Stomach (tissue), 8 donors: ENCODE measurements at regions not wholly inside any gene's neighbourhood (a gene's known extent, or its start where the extent isn't known, plus 50 kb on each side); places are given as distances from the start of the nearest gene placed in this dataset.

ENCODE experiments used
- DNase-seq, 2 donors: peaks; one replicate each; pipeline versions ENCODE4 v3.0.0 to v3.0.0-alpha.2; 2013 to 2019
- H3K27ac ChIP-seq, 5 donors: fragments of 200-600 bp in 4 of 5; sonication (generic) in 4 of 5; one replicate each; pipeline ENCODE4 v1.5.1; 2013 to 2019; ENCODE audit warnings: mild to moderate bottlenecking in 1 of 5, moderate library complexity in 1 of 5
- H3K27me3 ChIP-seq, 3 donors: fragments of 200-600 bp; sonication (generic); one replicate each; pipeline ENCODE4 v1.5.1; 2017 to 2019; ENCODE audit warnings: mixed run types in 1 of 3
- H3K36me3 ChIP-seq, 4 donors: fragments of 200-600 bp; sonication (generic); 1 replicate in 3 of 4; 2 replicates in 1 of 4; pipeline ENCODE4 v1.5.1; 2016 to 2019
- H3K4me1 ChIP-seq, 4 donors: fragments of 200-600 bp; sonication (generic); one replicate each; pipeline ENCODE4 v1.5.1; 2016 to 2019
- H3K4me3 ChIP-seq, 4 donors: fragments of 200-600 bp; sonication (generic) in 3 of 4; one replicate each; pipeline ENCODE4 v1.5.1; 2016 to 2019; ENCODE audit warnings: mild to moderate bottlenecking in 1 of 4
- H3K9me3 ChIP-seq, 4 donors: fragments of 200-600 bp; sonication (generic); one replicate each; pipeline ENCODE4 v1.5.1; 2016 to 2019
- CTCF ChIP-seq, 7 experiments: fragments of 450-650 bp in 4 of 7; fragments of 200-600 bp in 3 of 7; sonication (generic) in 3 of 7; IDR thresholded peaks; one replicate each; pipeline ENCODE4 v1.5.1; 2016 to 2019; ENCODE audit warnings: antibody characterized with exemption in 7 of 7, control low read depth in 2 of 7, mild to moderate bottlenecking in 1 of 7
- EP300 ChIP-seq: sonication (generic); formaldehyde crosslinking; IDR thresholded peaks from one replicate; pipeline ENCODE4 v1.6.1; 2017; ENCODE audit warnings: antibody characterized with exemption
- POLR2A ChIP-seq, 4 donors: fragments of 450-650 bp; IDR thresholded peaks; one replicate each; pipeline ENCODE4 v1.6.1; 2016; ENCODE audit warnings: antibody characterized with exemption in 4 of 4, control low read depth in 2 of 4, mild to moderate bottlenecking in 1 of 4, moderate library complexity in 1 of 4
- POLR2AphosphoS5 ChIP-seq, 3 donors: sonication (generic); formaldehyde crosslinking; IDR thresholded peaks; one replicate each; pipeline ENCODE4 v1.6.1; 2016; ENCODE audit warnings: antibody characterized with exemption in 3 of 3
- WGBS, 5 donors: extraction: QIAGEN DNeasy Blood & Tissue Kit in 3 of 5; methylation state at CpG; one replicate each; pipeline versions ENCODE4 v1.1.5 to v1.1.7; 2013 to 2018; 5-methylcytosine and 5-hydroxymethylcytosine counted together
- intact Hi-C: fragments of 100-400 bp; cut with DNase I; formaldehyde crosslinking; loops from one replicate; pipeline ENCODE4 v1.15.1; 2023; ENCODE audit warnings: low total_unique reads
- donor health status: healthy with polysubstance abuse.
- donor health status: Bipolar disorder and iron deficiency.
- donor health status: healthy.

GRCh38 chr17:36818134-36818825 lies 119.0 kb upstream of the LHX1 start:
- intact Hi-C loops: no loop called here
- WGBS, 5 donors: 42 to 55% (median 45%) methylated on average over 9 of the region's 9 CpGs
- Histone ChIP-seq H3K27me3 (peaks cover 0 to 95% (median 34%) of the 10 kb centered on the region in 3 donors), H3K36me3 (no peaks in the 10 kb centered on the region), H3K9me3 (no peaks in the 10 kb centered on the region), H3K4me3 (no peak overlapping the region), H3K4me1 (no peaks in the 10 kb centered on the region), H3K27ac (no peak overlapping the region)
- TF ChIP-seq POLR2A (IDR thresholded peaks at IDR 0.05): no peak
- no peak for TF ChIP-seq POLR2AphosphoS5 (IDR thresholded peaks at IDR 0.05)
- no peak for TF ChIP-seq CTCF (IDR thresholded peaks at IDR 0.05)
- TF ChIP-seq EP300: no peak
- no peak for DNase-seq

- peak in 1 of 2 donors; percentile 35 for DNase-seq
- intact Hi-C loops: no loop called here
- H3K9me3 ChIP-seq: no peaks in the 10 kb centered on the region
- H3K4me3 ChIP-seq: no peak overlapping the region
- no peak for TF ChIP-seq CTCF (IDR thresholded peaks at IDR 0.05)
- no peak for TF ChIP-seq POLR2A (IDR thresholded peaks at IDR 0.05)
- no peak for TF ChIP-seq POLR2AphosphoS5 (IDR thresholded peaks at IDR 0.05)
- no peak for TF ChIP-seq EP300
- H3K27ac ChIP-seq: no peak overlapping the region
- peaks cover 0 to 90% (median 33%) of the 10 kb centered on the region in 3 donors for H3K27me3 ChIP-seq
- H3K4me1 ChIP-seq: no peaks in the 10 kb centered on the region
- no peaks in the 10 kb centered on the region for H3K36me3 ChIP-seq
- WGBS, 5 donors: 62 to 72% (median 67%) methylated on average over 12 of the region's 12 CpGs
These were observed 113.2 kb upstream of the LHX1 start for GRCh38 chr17:36823850-36824677.

DNA sequence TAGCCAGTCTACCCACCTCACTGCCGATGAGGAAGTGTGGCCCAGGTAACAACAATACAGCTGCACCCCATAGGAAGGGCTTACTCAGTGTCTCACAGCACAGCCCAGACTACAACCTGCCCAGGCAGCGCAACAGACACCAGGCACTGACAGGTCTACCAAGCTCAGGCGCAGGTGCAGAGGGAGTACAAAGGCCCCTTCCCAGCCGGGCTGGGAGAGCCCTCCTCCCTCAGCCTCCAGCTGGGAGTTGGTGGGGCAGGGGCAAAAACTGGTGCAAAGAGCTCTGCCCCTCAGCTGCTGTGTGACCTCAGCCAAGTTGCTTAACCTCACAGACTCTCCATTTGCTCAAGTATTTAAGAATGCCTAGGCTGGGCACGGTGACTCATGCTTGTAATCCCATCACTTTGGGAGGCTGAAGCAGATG lies 112.6 kb upstream of the LHX1 start:
- H3K27ac ChIP-seq: no peak overlapping the region
- no peaks in the 10 kb centered on the region for H3K4me1 ChIP-seq
- 62 to 83% (median 71%) methylated on average over 2 to 5 of the region's 5 CpGs for WGBS, 5 donors
- H3K4me3 ChIP-seq: no peak overlapping the region
- intact Hi-C loops: no loop called here
- TF ChIP-seq POLR2A (IDR thresholded peaks at IDR 0.05) (no peak), EP300 (no peak), POLR2AphosphoS5 (IDR thresholded peaks at IDR 0.05) (no peak), CTCF (IDR thresholded peaks at IDR 0.05) (no peak)
- H3K9me3 ChIP-seq: no peaks in the 10 kb centered on the region
- H3K36me3 ChIP-seq: no peaks in the 10 kb centered on the region
- no peak for DNase-seq
- peaks cover 0 to 84% (median 33%) of the 10 kb centered on the region in 3 donors for H3K27me3 ChIP-seq

DNA sequence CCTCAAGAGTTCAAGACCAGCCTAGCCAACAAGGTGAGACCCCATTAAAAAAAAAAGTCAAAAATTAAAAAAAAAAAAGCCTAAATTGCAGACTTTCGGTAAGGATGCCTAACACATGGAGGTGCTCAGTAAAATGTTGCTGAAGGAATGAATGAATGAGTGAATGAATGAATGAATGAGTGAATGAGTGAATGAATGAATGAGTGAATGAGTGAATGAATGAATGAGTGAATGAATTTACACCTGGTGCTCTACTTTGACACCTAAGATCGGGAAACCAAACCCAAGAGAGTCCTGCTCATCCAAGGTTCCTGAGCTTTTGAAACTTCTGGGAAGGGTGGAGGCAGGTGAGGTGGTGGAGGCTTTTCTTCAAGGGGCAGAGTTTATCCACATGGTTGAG lies 112.2 kb upstream of the LHX1 start:
- H3K4me1 ChIP-seq: no peaks in the 10 kb centered on the region
- H3K27me3 ChIP-seq: peaks cover 0 to 79% (median 33%) of the 10 kb centered on the region in 3 donors
- no peak overlapping the region for H3K27ac ChIP-seq
- 90 to 95% (median 93%) methylated on average over 2 of the region's 2 CpGs for WGBS, 5 donors
- intact Hi-C loops: no loop called here
- DNase-seq: no peak
- no peaks in the 10 kb centered on the region for H3K36me3 ChIP-seq
- no peak overlapping the region for H3K4me3 ChIP-seq
- no peaks in the 10 kb centered on the region for H3K9me3 ChIP-seq
- TF ChIP-seq CTCF (IDR thresholded peaks at IDR 0.05): no peak
- no peak for TF ChIP-seq POLR2AphosphoS5 (IDR thresholded peaks at IDR 0.05)
- TF ChIP-seq POLR2A (IDR thresholded peaks at IDR 0.05): no peak
- TF ChIP-seq EP300: no peak
